ENCODE measurements at regions not wholly inside any gene's neighbourhood (a gene's known extent, or its start where the extent isn't known, plus 50 kb on each side); places are given as distances from the start of the nearest gene placed in this dataset.
"Not testable (repeated sequence)": the region's sequence is repeated elsewhere in the genome, so short reads cannot be mapped to it uniquely, and the experiment has no call there.

- no peak for DNase-seq (ENCODE audit: low spot score)
Measured at GRCh38 chr6:125431971-125432370, 130.2 kb upstream of the HDDC2 start.

DNA sequence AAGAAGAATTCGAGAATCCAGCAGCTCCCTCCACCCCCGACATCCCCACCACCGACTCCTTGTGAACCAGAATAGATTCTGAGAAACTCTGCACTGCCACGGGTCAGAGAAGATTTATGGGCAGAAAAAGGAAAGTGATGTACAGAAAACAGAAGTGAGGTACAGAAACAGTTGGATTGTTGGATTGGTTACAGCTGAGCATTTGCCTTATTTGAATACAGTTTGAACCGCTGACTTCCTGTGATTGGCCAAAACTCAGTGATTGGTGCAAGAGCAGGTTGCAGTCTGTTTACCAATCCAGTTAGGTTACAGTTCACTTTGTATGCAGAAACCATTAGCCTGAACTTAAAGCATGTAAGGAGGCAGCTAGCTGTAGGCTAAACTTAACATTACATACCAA is 131.2 kb upstream of the HDDC2 start:
- DNase-seq (ENCODE audit: low spot score), result no peak

DNA sequence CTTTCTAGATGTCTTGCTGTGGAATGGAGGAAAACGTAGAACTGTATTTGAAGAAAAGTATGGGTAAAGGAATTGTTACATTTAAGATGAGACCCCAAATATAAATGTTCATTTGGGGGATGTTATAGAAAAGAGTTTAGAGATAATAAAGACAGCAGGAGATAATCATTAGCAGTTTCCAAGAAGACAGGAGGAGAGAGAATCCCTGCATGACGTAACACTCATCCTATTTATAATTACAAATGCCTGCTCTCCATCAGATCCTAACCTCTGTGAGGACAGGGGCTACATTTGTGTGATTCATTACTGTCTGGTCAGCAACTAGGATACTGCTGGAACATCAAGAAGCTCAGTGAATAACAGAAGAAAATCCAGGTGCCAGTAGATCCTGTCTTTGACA is 133.0 kb upstream of the HDDC2 start:
- no peak for DNase-seq (ENCODE audit: low spot score)

- no peak for DNase-seq (ENCODE audit: low spot score)
Measured at GRCh38 chr6:125439512-125439911, 137.7 kb upstream of the HDDC2 start.

GRCh38 chr6:125444006-125444923 is 142.5 kb upstream of the HDDC2 start:
- DNase-seq (ENCODE audit: low spot score), result no peak

DNA sequence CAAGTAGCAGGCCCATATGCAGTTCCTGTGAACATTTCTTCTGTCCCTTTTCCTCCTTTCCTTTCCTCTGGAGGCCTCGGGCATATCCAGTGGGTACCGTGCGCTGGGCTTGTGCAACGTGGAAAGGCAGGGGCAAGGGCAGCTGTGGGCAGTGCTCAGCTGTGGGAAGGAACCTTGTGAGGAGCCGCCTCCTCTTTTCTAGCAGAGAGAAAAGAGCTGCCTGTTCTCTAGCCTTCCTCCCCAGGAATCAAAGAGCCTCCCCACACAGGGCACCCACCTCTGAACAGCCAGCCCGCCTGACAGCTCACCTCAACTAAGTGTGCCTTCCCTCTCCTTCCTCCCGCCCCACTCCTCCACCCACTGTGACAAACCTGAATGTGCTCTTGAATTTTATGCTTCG is 143.3 kb upstream of the HDDC2 start:
- DNase-seq (ENCODE audit: low spot score), result no peak

DNA sequence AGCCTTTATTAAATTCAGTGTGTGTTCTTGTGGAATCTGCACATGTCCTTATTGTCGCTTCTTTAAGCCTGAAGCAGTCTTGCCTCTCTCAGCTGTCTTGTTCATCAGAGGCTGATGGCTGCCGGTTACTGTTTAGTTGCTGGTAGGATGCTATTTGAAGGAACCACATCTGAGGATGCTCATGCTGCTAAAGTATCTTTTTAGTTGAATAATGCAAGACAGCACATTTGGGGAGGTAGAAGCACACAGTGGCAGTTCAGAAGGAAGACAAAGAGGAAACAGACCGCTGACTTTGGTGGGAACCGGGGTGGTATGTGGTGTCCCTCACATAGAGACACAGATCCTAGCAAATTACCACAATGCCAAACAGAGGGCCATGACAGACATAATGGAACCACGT is 144.2 kb upstream of the HDDC2 start:
- no peak for DNase-seq (ENCODE audit: low spot score)

DNA sequence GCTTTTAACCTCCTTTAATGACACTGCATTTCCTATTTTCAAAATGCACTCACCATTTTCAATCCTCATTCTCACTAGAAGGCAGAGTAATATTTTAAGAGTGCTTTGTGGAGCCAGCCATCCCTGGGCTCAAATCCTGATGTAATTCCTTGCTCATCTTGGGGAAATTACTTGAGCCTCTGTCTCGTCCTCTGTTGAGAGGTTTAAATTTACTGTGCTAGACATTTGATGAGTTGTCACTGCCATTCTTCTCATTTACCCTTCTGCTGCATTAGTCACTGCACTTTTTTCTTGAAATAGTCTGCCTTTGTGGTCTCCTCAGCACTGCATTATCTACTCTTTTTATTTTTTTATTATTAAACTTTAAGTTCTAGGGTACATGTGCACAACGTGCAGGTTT is 150.0 kb upstream of the HDDC2 start:
- DNase-seq (ENCODE audit: low spot score), result no peak

- no peak for DNase-seq (ENCODE audit: low spot score)
Measured at GRCh38 chr6:125453516-125453915, 151.7 kb upstream of the HDDC2 start.

- DNase-seq (ENCODE audit: low spot score), result no peak
Measured at GRCh38 chr6:125454351-125454750, 152.6 kb upstream of the HDDC2 start.

DNA sequence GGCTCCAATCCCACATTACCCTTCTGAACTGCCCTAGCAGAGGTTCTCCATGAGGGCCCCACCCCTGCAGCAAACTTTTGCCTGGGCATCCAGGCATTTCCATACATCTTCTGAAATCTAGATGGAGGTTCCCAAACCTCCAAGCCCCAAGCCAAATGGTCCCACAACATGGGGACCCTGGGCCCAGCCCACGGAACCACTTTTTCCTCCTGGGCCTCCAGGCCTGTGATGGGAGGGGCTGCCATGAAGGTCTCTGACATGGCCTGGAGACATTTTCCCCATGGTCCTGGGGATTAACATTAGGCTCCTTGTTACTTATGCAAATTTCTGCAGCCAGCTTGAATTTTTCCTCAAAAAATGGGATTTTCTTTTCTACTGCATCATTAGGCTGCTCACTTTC is 156.7 kb upstream of the HDDC2 start:
- DNase-seq (ENCODE audit: low spot score), result not testable (repeated sequence)

- DNase-seq (ENCODE audit: low spot score), result not testable (repeated sequence)
Measured at GRCh38 chr6:125465332-125465731, 163.6 kb upstream of the HDDC2 start.

- no peak for DNase-seq (ENCODE audit: low spot score)
Measured at GRCh38 chr6:125469915-125470314, 168.1 kb upstream of the HDDC2 start.

DNA sequence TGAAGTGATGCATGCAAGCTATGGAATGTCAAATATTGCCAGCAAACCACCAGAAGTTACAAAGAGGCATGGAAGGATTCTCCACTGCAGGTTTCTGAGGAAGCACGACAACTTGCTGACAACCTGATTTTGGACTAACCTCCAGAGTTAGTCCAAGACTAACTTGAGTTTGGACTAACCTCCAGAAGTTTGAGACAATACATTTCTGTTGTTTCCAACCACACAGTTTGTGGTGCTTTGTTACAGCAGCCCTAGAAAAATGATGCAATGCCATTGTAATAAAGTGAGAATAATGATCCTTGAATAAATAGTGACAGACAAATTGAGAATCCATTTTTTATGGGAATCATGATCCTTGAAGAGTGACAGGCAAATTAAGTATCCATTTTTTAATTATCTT is 169.9 kb upstream of the HDDC2 start:
- DNase-seq (ENCODE audit: low spot score), result peak; percentile 43

DNA sequence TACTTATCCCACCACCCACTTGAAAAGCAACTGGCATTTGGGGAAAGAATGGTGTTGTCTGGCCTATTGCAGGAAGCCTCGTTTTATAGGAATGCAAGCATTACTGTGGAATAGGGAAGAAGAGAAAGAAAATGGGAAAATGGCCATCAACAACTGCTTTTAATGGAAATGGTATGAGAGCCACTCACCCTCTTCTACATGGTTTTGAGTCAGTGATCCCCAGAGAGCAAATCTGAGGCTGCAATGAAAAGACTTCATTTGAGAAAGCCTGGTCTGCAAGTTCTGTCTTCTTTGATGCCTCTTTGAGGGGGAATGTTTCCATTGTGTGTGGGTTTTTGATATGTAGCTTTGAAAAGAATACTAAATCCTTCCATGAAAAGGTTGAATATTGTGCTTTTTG is 172.3 kb upstream of the HDDC2 start:
- DNase-seq (ENCODE audit: low spot score), result no peak

DNA sequence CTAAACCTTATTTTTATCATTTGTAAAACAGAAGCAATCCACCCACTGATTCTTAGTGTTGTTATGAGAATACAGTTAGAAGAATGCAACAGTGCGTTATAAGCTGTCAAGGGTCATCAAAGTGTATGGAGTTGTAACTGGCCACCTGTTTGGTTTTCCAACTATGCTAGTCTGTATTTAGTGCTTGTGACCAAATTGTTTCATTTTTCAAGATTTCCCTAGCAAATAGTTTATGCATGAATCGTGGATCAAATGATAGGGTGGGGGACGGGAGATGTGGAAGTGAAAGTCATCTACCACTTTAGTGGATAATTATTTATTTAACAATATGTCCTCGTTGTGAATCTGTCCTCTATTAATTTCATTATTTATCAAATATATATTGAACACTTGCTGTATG is 175.4 kb upstream of the HDDC2 start:
- DNase-seq (ENCODE audit: low spot score), result no peak

DNA sequence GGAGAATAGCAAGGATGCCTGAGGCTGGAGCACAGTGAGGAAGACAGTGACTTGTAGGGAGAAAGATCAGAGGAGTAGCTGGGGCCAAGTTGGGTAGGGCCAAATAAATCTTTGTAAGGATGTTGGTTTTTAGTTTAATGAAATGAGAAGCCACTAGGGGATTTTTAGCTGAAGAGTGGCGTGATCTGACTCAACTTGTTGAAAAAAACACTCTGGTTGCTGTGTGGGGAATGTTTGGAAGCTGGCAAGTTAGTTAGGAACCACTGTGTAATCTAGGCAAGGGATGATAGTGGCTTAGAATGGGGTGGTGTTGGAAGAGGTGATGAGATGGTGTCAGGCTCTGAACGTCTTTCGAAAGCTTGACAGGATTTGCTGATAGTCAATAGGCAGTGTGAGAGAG is 176.1 kb upstream of the HDDC2 start:
- DNase-seq (ENCODE audit: low spot score), result no peak

DNA sequence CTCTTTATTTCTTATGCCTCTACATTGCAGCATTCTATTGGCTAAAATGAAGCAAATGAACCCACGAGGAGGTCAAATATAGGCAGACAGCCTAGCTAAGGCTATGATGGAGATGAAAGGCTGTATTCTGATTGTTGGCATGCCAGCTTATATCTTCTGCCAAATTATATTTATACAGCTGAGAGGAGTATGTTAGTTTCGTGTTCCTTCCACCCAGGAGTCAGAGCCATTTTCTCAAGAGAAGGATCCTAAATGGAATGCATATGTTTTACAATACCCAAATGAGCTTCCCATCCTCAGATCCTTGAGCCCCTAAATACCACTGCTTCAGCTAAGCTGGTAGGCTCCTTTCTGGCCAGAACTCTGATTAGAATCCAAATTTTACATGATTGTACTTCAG is 178.4 kb upstream of the HDDC2 start:
- DNase-seq (ENCODE audit: low spot score), result no peak

- DNase-seq (ENCODE audit: low spot score), result no peak
Measured at GRCh38 chr6:125480571-125480970, 178.8 kb upstream of the HDDC2 start.

DNA sequence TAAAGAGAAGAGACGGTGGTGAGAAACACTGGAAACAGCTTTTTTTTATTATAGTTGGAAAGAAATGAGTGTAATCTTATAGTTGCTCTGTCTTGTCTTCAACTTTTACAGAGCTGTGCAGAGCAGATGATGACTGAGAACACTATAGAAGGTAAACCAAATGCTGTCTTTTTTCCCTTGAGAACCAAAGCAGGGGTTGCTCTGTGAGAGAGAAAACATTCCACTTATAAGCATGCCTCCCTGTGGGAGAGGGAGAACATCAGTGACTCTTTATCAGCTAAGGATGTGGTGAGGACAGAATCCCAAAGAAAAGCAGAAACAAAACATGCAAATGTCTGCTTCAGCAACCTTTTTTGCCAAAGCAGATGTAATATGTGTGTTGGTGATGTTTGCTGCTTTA is 179.3 kb upstream of the HDDC2 start:
- DNase-seq (ENCODE audit: low spot score), result no peak

GRCh38 chr6:125485757-125486156 is 184.0 kb upstream of the HDDC2 start:
- no peak for DNase-seq (ENCODE audit: low spot score)

- no peak for DNase-seq (ENCODE audit: low spot score)
Measured at GRCh38 chr6:125486881-125487280, 185.1 kb upstream of the HDDC2 start.

DNA sequence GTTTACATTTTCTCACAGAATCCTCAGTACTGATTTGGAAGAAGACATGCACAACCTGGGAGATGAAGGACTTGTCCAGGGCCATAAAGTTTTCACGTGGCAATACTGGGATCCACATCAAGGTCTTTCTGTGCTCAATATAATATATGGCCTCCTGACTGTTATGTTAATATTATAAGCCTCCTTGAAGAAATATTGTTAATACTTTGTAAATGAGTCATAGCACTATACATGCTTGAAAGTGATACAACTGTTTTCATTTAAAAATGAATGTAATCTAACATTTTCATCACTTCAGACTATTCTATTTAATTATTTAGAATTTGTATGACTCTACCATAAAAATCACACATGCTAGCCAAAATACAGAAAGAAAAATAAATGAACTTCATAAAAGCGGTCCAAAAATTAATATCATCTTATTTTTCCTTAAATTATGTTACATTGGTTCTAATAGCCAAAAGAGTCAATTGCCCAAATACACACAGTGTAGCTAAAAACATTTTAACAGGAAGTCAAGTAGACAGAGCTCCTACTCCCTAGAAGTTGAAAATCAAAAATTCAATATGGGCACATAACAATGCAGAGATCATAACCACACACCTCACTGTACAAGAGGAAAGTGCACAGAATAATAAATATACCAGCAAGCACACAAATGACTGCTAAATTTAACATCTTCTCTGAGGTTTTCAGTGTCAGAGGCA is 188.0 kb upstream of the HDDC2 start:
- DNase-seq (ENCODE audit: low spot score), result no peak
